Mesodermal cell (in vitro differentiated cells): ENCODE measurements at regions not wholly inside any gene's neighbourhood (a gene's known extent, or its start where the extent isn't known, plus 50 kb on each side); places are given as distances from the start of the nearest gene placed in this dataset.

Experiments used
- H3K27ac ChIP-seq: 2 replicates; pipeline ENCODE4 v1.7.0; 2013; ENCODE audit warnings: mild to moderate bottlenecking, low read depth, low read length, moderate library complexity; ENCODE audit not compliant: severe bottlenecking
- H3K36me3 ChIP-seq: 2 replicates; pipeline ENCODE4 v1.7.1; 2013; ENCODE audit warnings: mild to moderate bottlenecking, low read length, moderate library complexity; ENCODE audit not compliant: control insufficient read depth, insufficient read depth
- H3K4me1 ChIP-seq: one replicate; pipeline ENCODE4 v1.7.1; 2013; ENCODE audit warnings: mild to moderate bottlenecking, low read length; ENCODE audit not compliant: insufficient read depth, control insufficient read depth, poor library complexity, severe bottlenecking
- H3K4me3 ChIP-seq: 2 replicates; pipeline ENCODE4 v1.7.0; 2013; ENCODE audit warnings: low read length, control low read depth, mild to moderate bottlenecking; ENCODE audit not compliant: insufficient read depth, poor library complexity, severe bottlenecking; ENCODE audit errors: extremely low read depth
- H3K9me3 ChIP-seq: 2 replicates; pipeline ENCODE4 v1.7.1; 2013; ENCODE audit warnings: mild to moderate bottlenecking, low read length, moderate library complexity; ENCODE audit not compliant: control insufficient read depth
- WGBS, 2 experiments: methylation state at CpG; one replicate each; pipeline ENCODE4 v1.1.5; 2013; ENCODE audit warnings: missing lambda C conversion rate in 2 of 2; ENCODE audit not compliant: insufficient coverage in 2 of 2; 5-methylcytosine and 5-hydroxymethylcytosine counted together

- Histone ChIP-seq H3K27ac (no peak overlapping the region), H3K9me3 (no peaks in the 10 kb centered on the region), H3K4me1 (no peaks in the 10 kb centered on the region), H3K36me3 (no peaks in the 10 kb centered on the region), H3K4me3 (no peak overlapping the region)
- WGBS, 2 experiments = no CpG with 5 or more reads among the region's 2 CpGs
These were observed 615.5 kb downstream of the PCDH17 start for GRCh38 chr13:58247080-58247479.

GRCh38 chr13:58254943-58255342, 623.4 kb downstream of the PCDH17 start:
- Histone ChIP-seq H3K36me3 (no peaks in the 10 kb centered on the region), H3K9me3 (no peaks in the 10 kb centered on the region), H3K27ac (no peak overlapping the region), H3K4me1 (no peaks in the 10 kb centered on the region), H3K4me3 (no peak overlapping the region)
- WGBS, 2 experiments = 71% methylated on average over 1 of the region's 1 CpG; no CpG with 5 or more reads in 1 of the 2 experiments

GRCh38 chr13:58266271-58266670, 634.7 kb downstream of the PCDH17 start:
- Histone ChIP-seq H3K4me1 (no peaks in the 10 kb centered on the region), H3K27ac (no peak overlapping the region), H3K36me3 (no peaks in the 10 kb centered on the region), H3K4me3 (no peak overlapping the region), H3K9me3 (no peaks in the 10 kb centered on the region)
- no CpG with 5 or more reads among the region's 1 CpG for WGBS, 2 experiments

- Histone ChIP-seq H3K36me3 (no peaks in the 10 kb centered on the region), H3K9me3 (no peaks in the 10 kb centered on the region), H3K4me1 (no peaks in the 10 kb centered on the region), H3K27ac (no peak overlapping the region), H3K4me3 (no peak overlapping the region)
- 80 to 100% methylated on average over 1 to 2 of the region's 4 CpGs for WGBS, 2 experiments
These were observed 667.1 kb downstream of the PCDH17 start for GRCh38 chr13:58298556-58299135.

- Histone ChIP-seq H3K36me3 (no peaks in the 10 kb centered on the region), H3K4me3 (no peak overlapping the region), H3K9me3 (no peaks in the 10 kb centered on the region), H3K4me1 (no peaks in the 10 kb centered on the region), H3K27ac (no peak overlapping the region)
These were observed 668.7 kb downstream of the PCDH17 start for GRCh38 chr13:58300224-58300623.

GRCh38 chr13:58300974-58301681, 669.6 kb downstream of the PCDH17 start:
- Histone ChIP-seq H3K36me3 (no peaks in the 10 kb centered on the region), H3K4me1 (no peaks in the 10 kb centered on the region), H3K9me3 (no peaks in the 10 kb centered on the region), H3K27ac (no peak overlapping the region), H3K4me3 (no peak overlapping the region)
- WGBS, 2 experiments = no CpG with 5 or more reads among the region's 1 CpG

- Histone ChIP-seq H3K27ac (no peak overlapping the region), H3K36me3 (no peaks in the 10 kb centered on the region)
- WGBS, 2 experiments = no CpG with 5 or more reads among the region's 2 CpGs
These were observed 670.8 kb downstream of the PCDH17 start for GRCh38 chr13:58302349-58302748.

GRCh38 chr13:58306062-58306461, 674.5 kb downstream of the PCDH17 start:
- Histone ChIP-seq H3K4me1 (no peaks in the 10 kb centered on the region), H3K9me3 (no peaks in the 10 kb centered on the region), H3K27ac (no peak overlapping the region), H3K36me3 (no peaks in the 10 kb centered on the region), H3K4me3 (no peak overlapping the region)
- 83% methylated on average over 1 of the region's 1 CpG; no CpG with 5 or more reads in 1 of the 2 experiments for WGBS, 2 experiments

More at GRCh38 chr13:58302349-58302748, 670.8 kb downstream of the PCDH17 start:
- no peak overlapping the region for H3K4me3 ChIP-seq
- no peaks in the 10 kb centered on the region for H3K9me3 ChIP-seq
- no peaks in the 10 kb centered on the region for H3K4me1 ChIP-seq

GRCh38 chr13:58313219-58313618, 681.7 kb downstream of the PCDH17 start:
- no CpG with 5 or more reads among the region's 2 CpGs for WGBS, 2 experiments
- Histone ChIP-seq H3K27ac (no peak overlapping the region), H3K4me3 (no peak overlapping the region), H3K9me3 (no peaks in the 10 kb centered on the region), H3K4me1 (no peaks in the 10 kb centered on the region), H3K36me3 (no peaks in the 10 kb centered on the region)

GRCh38 chr13:58318495-58319167, 687.1 kb downstream of the PCDH17 start:
- no peaks in the 10 kb centered on the region for H3K4me1 ChIP-seq
- 96 to 97% methylated on average over 26 to 50 of the region's 50 CpGs for WGBS, 2 experiments
- no peaks in the 10 kb centered on the region for H3K9me3 ChIP-seq
- H3K27ac ChIP-seq = no peak overlapping the region
- no peak overlapping the region for H3K4me3 ChIP-seq
- H3K36me3 ChIP-seq = no peaks in the 10 kb centered on the region

- Histone ChIP-seq H3K4me3 (no peak overlapping the region), H3K9me3 (no peaks in the 10 kb centered on the region), H3K27ac (no peak overlapping the region), H3K36me3 (no peaks in the 10 kb centered on the region), H3K4me1 (no peaks in the 10 kb centered on the region)
These were observed 692.6 kb downstream of the PCDH17 start for GRCh38 chr13:58324161-58324560.
